ENCODE measurements at regions not wholly inside any gene's neighbourhood (a gene's known extent, or its start where the extent isn't known, plus 50 kb on each side); places are given as distances from the start of the nearest gene placed in this dataset.

- no peaks in the 10 kb centered on the region for H3K4me1 ChIP-seq
- WGBS, 2 donors = 73 to 76% methylated on average over 4 of the region's 4 CpGs
- peaks cover 0 to 22% (median 0%) of the 10 kb centered on the region in 4 donors for H3K9me3 ChIP-seq
- H3K36me3 ChIP-seq = no peaks in the 10 kb centered on the region
- no peak for DNase-seq (ENCODE audit: low spot score in 2 of 2)
- no peak for TF ChIP-seq CTCF (IDR thresholded peaks at IDR 0.05)
- no peak for TF ChIP-seq POLR2A (IDR thresholded peaks at IDR 0.05)
- no peak for TF ChIP-seq EP300 (IDR thresholded peaks at IDR 0.05)
- no peak overlapping the region for H3K27ac ChIP-seq
- H3K4me3 ChIP-seq = no peak overlapping the region
- no peaks in the 10 kb centered on the region for H3K27me3 ChIP-seq
Observed at GRCh38 chr2:153622285-153622684, 143.7 kb upstream of the RPRM start.

- WGBS, 2 donors = 27 to 35% methylated on average over 1 of the region's 1 CpG
- no peaks in the 10 kb centered on the region for H3K27me3 ChIP-seq
- no peaks in the 10 kb centered on the region for H3K36me3 ChIP-seq
- no peak for DNase-seq (ENCODE audit: low spot score in 2 of 2)
- TF ChIP-seq EP300 (IDR thresholded peaks at IDR 0.05) (no peak), POLR2A (IDR thresholded peaks at IDR 0.05) (no peak), CTCF (IDR thresholded peaks at IDR 0.05) (no peak)
- no peak overlapping the region for H3K27ac ChIP-seq
- H3K4me1 ChIP-seq = no peaks in the 10 kb centered on the region
- H3K4me3 ChIP-seq = no peak overlapping the region
- peaks cover 0 to 22% (median 0%) of the 10 kb centered on the region in 4 donors for H3K9me3 ChIP-seq
Observed at GRCh38 chr2:153623020-153623419, 144.5 kb upstream of the RPRM start.

GRCh38 chr2:153626676-153627075, 148.1 kb upstream of the RPRM start:
- TF ChIP-seq POLR2A (IDR thresholded peaks at IDR 0.05) = no peak
- TF ChIP-seq CTCF (IDR thresholded peaks at IDR 0.05) = no peak
- TF ChIP-seq EP300 (IDR thresholded peaks at IDR 0.05) = no peak
- WGBS, 2 donors = 71 to 73% methylated on average over 2 of the region's 2 CpGs
- Histone ChIP-seq H3K36me3 (no peaks in the 10 kb centered on the region), H3K9me3 (no peaks in the 10 kb centered on the region), H3K4me1 (no peaks in the 10 kb centered on the region), H3K27ac (no peak overlapping the region), H3K4me3 (no peak overlapping the region), H3K27me3 (no peaks in the 10 kb centered on the region)
- no peak for DNase-seq (ENCODE audit: low spot score in 2 of 2)

GRCh38 chr2:153635494-153635893, 156.9 kb upstream of the RPRM start:
- H3K4me3 ChIP-seq = no peak overlapping the region
- TF ChIP-seq POLR2A (IDR thresholded peaks at IDR 0.05) (no peak), EP300 (IDR thresholded peaks at IDR 0.05) (no peak), CTCF (IDR thresholded peaks at IDR 0.05) (no peak)
- WGBS, 2 donors = 67% methylated on average over 2 of the region's 2 CpGs

GRCh38 chr2:153641046-153641445, 162.5 kb upstream of the RPRM start:
- 71 to 80% methylated on average over 2 of the region's 2 CpGs for WGBS, 2 donors
- Histone ChIP-seq H3K27me3 (no peaks in the 10 kb centered on the region), H3K27ac (no peak overlapping the region), H3K4me1 (no peaks in the 10 kb centered on the region), H3K4me3 (no peak overlapping the region), H3K9me3 (no peaks in the 10 kb centered on the region), H3K36me3 (no peaks in the 10 kb centered on the region)
- no peak for DNase-seq (ENCODE audit: low spot score in 2 of 2)
- TF ChIP-seq EP300 (IDR thresholded peaks at IDR 0.05) (no peak), CTCF (IDR thresholded peaks at IDR 0.05) (no peak), POLR2A (IDR thresholded peaks at IDR 0.05) (no peak)

More at GRCh38 chr2:153635494-153635893, 156.9 kb upstream of the RPRM start:
- no peaks in the 10 kb centered on the region for H3K27me3 ChIP-seq
- H3K4me1 ChIP-seq = no peaks in the 10 kb centered on the region
- no peak for DNase-seq (ENCODE audit: low spot score in 2 of 2)
- no peaks in the 10 kb centered on the region for H3K36me3 ChIP-seq
- H3K9me3 ChIP-seq = no peaks in the 10 kb centered on the region
- no peak overlapping the region for H3K27ac ChIP-seq

Measured in tibial nerve (tissue), 4 donors.